ENCODE measurements at regions not wholly inside any gene's neighbourhood (a gene's known extent, or its start where the extent isn't known, plus 50 kb on each side); places are given as distances from the start of the nearest gene placed in this dataset.

GRCh38 chr16:82337355-82337754 lies 167.3 kb upstream of the MPHOSPH6 start:
- no TSS peak for BruUV-seq (replicated peaks)
- FAIRE-seq (no peak), DNase-seq (ENCODE audit: extremely low read depth in 1 of 4, low spot score in 3 of 4) (no peak), ATAC-seq (no peak)
- no peak for TF ChIP-seq FOXP4 (CRISPR knock-in tag; IDR thresholded peaks at IDR 0.05; ENCODE audit: borderline replicate concordance)
- no peak for TF ChIP-seq ZNF75A (CRISPR knock-in tag; IDR thresholded peaks at IDR 0.05)
- no peak for TF ChIP-seq TGIF2 (CRISPR knock-in tag; IDR thresholded peaks at IDR 0.05)
- TF ChIP-seq ZNF507 (tag; conservative IDR thresholded peaks at IDR 0.05): no peak
- TF ChIP-seq MECOM (CRISPR knock-in tag; IDR thresholded peaks at IDR 0.05): no peak
- TF ChIP-seq SIN3A (IDR thresholded peaks at IDR 0.05; ENCODE audit: borderline replicate concordance in 2 of 2, control insufficient read depth in 1 of 2, low read depth in 2 of 2, low read length in 2 of 2): no peak
- no peak for TF ChIP-seq ARNT (IDR thresholded peaks at IDR 0.05)
- TF ChIP-seq NFIX (CRISPR knock-in tag; IDR thresholded peaks at IDR 0.05; ENCODE audit: low read depth): no peak
- TF ChIP-seq SMARCC2 (IDR thresholded peaks at IDR 0.05; ENCODE audit: low read depth): no peak
- TF ChIP-seq ZNF668 (CRISPR knock-in tag; IDR thresholded peaks at IDR 0.05): no peak
- TF ChIP-seq HDAC8 (tag; IDR thresholded peaks at IDR 0.05): no peak
- no peak for TF ChIP-seq ZNF586 (CRISPR knock-in tag; conservative IDR thresholded peaks at IDR 0.05)
- Histone ChIP-seq H3K27ac (ENCODE audit: extremely low read depth, low read depth, low read length) (no peak overlapping the region), H3K79me2 (ENCODE audit: control insufficient read depth, insufficient read depth, low read length) (no peaks in the 10 kb centered on the region), H4K20me1 (replicated peaks; ENCODE audit: control insufficient read depth, insufficient read depth, low read length) (no peaks in the 10 kb centered on the region), H3K9me1 (ENCODE audit: control insufficient read depth, insufficient read depth, low read length) (no peaks in the 10 kb centered on the region), H3K9me3 (replicated peaks; ENCODE audit: control insufficient read depth, insufficient read depth, low read depth, low read length) (no peaks in the 10 kb centered on the region; the same call in 1 of the 2 replicates), H3K9ac (ENCODE audit: insufficient read depth in 1 of 2, low read depth in 2 of 2, low read length in 2 of 2) (no peak overlapping the region), H3K4me1 (replicated peaks in 1 of 2; ENCODE audit: control insufficient read depth in 2 of 2, insufficient read depth in 2 of 2, low read length in 2 of 2) (no peaks in the 10 kb centered on the region), H3K4me3 (no peak overlapping the region), H3K36me3 (ENCODE audit: control insufficient read depth, insufficient read depth, low read length) (no peaks in the 10 kb centered on the region), H2AFZ (ENCODE audit: low read depth, low read length) (no peak overlapping the region), H3K4me2 (ENCODE audit: insufficient read depth, low read length) (no peak overlapping the region), H3K27me3 (ENCODE audit: control insufficient read depth in 2 of 2, insufficient read depth in 2 of 2, low read length in 2 of 2) (no peaks in the 10 kb centered on the region)
- POLR2A ChIA-PET: no interaction called here
- WGBS (ENCODE audit: insufficient coverage, low coverage, missing lambda C conversion rate): 2% methylated on average over 3 of the region's 3 CpGs
- intact Hi-C loops (cut with micrococcal nuclease): no loop called here
- in situ Hi-C loops (cut with MboI): no loop called here
- CTCF ChIA-PET (ENCODE audit: low intra/inter-chr PET ratio): no interaction called here

Measured in K562 (cell line).